ENCODE measurements at regions not wholly inside any gene's neighbourhood (a gene's known extent, or its start where the extent isn't known, plus 50 kb on each side); places are given as distances from the start of the nearest gene placed in this dataset.
"Not testable (repeated sequence)": the region's sequence is repeated elsewhere in the genome, so short reads cannot be mapped to it uniquely, and the experiment has no call there.

DNA sequence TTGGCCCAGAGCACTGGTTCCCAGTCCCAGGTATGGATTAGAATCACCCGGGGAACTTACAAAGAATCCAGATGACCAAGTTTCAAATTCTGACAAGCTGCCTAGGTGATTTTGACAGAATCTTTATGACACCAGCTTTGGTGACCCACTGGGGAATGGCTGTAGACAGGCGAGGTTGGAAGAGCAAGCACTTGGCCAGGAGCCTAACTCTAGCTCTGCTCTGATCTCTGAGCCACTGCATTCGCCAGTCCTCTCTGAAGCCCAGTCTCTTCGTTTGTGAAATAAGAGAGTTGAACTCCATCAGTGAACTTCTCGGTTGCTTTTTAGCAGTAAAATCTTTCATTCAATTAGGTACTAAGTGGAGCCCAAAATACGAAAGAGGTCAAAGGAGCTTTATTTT, 161.2 kb downstream of the VEGFA start:
- no peak for DNase-seq

GRCh38 chr6:43930440-43931154, 160.6 kb downstream of the VEGFA start:
- no peak for DNase-seq

DNA sequence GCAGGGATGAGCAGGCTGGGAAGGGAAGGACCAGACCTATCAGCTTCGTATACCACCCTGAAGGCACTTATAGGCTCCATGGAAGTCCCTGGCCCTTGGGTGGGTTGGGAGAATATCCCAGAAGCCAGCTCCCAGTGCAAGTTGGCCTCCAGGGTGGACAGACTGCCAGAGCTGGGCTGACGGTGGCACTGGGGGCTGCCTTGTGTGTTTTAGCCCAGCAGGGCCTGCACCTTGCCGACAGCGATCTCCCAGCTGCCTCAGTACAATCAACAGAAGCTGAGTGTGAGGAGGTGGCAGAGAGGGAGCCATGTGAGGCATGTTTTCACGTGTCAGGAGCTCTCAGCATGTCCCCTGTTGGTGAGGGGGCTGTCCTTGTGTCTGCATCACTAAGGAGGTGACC, 159.5 kb downstream of the VEGFA start:
- DNase-seq, result no peak

GRCh38 chr6:43927532-43928210, 157.7 kb downstream of the VEGFA start:
- no peak for DNase-seq

GRCh38 chr6:43926634-43927531, 156.9 kb downstream of the VEGFA start:
- peak; percentile 36 for DNase-seq

DNA sequence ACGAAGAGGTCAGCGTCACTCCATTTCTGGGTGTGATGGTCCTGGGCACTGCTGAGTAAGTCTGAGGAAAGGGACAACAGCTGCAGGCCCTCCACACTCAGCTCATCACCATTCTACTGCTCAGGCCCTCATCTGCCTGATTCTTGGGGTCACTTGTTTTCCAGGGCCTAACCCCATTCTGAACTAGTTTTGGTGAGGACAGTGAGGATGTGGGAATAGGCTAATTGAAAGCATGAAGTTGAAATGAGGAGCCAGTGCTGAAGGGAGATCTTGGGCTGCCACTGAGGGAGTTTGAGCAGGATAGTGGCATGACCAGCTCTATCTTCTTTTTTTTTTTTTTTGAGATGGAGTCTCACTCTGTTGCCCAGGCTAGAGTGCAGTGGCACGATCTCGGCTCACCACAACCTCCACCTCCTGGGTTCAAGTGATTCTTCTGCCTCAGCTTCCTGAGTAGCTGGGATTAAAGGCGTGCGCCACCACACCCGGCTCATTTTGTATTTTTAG, 155.7 kb downstream of the VEGFA start:
- DNase-seq, result not testable (repeated sequence)

GRCh38 chr6:43924222-43924702, 154.3 kb downstream of the VEGFA start:
- DNase-seq, result no peak

- no peak for DNase-seq
These were observed 153.6 kb downstream of the VEGFA start for GRCh38 chr6:43923376-43924221.

- DNase-seq, result no peak
These were observed 152.7 kb downstream of the VEGFA start for GRCh38 chr6:43922426-43923375.

- no peak for DNase-seq
These were observed 151.8 kb downstream of the VEGFA start for GRCh38 chr6:43921548-43922425.

DNA sequence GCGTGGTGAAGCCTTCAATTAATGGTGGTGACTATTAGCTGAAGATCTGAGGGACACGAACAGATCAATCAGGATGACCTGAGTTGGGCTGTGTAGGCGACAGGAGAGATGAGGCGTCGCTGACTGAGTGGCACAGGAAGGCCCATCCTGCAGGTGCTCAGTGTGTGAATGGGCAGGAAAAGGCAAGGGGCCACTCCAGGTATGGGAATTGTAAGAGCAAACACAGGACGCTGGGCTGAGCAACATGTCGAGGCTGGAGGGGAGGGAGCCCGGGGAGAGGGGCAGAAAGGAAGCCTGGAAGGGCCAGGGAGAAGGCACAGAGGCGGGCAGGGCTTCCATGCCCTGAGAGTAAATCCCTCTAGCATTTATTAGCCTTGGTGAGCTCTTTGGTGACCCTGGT, 151.0 kb downstream of the VEGFA start:
- no peak for DNase-seq

- no peak for DNase-seq
These were observed 149.8 kb downstream of the VEGFA start for GRCh38 chr6:43919774-43920173.

DNA sequence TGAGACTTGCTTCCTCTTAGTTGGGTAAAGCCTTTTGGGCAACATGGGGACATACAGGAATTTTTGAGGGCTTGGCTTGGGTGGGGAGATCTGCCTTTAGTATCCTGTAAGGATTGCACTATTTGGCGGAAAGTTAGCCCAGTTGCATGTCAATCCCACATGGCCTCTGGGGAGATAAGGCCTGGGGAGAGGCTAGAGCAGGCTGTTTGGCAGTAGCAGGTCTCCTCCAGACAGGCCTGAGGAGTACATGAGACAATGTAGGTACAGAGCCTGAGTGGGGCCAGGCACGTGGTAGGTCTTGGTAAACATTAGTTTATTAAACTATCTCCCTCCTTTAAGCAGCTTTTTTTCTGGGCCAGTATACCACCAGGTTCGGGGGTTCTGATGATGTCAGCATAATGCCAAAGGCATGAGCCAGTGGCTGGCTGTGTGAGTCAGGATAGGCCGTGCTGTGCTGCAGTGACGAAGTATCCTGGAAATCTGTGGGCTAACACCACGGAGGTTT, 147.9 kb downstream of the VEGFA start:
- no peak for DNase-seq

DNA sequence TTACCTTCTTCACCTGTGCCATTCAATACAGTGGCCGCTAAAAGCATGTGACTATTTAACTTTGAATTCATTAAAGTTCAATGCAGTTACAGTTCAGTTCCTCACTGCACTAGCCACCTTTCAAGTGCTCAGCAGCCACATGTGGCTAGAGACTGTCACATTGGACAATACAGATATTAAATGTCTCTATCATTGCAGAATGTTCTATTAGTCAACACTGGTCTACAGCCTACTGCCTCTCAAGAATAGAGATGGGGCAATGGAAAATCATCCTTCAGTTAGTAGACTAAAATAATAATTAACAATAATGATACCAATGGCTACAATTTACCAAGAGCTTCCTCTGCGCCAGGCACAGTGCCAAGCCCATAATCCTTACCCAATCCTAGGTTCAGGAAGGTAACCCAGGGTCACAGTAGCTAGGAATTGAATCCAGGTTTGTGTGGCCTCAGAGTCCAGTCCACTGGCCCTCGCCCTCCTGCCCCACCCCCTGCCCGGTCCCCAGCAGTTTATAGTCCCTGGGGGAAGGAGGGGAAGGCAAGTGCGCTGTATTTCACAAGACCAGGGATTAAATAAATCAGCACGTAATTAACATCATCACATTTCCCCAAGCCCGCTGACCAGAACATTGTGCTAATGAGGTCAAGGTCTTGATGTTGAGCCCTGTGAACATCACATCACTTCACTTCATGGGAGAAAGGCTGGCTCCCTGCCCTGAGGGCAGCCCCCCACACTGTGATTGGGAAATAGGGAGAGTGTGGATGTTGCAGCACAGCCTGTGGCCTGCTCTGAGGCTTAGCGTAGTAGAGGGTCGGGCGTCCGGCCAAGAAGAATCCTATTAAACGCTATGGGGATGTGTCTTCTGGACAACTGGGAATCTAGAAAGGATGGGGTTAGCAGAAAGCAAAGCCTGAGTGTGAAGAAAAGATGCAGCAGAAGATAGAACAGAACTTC, 147.2 kb downstream of the VEGFA start:
- no peak for DNase-seq

DNA sequence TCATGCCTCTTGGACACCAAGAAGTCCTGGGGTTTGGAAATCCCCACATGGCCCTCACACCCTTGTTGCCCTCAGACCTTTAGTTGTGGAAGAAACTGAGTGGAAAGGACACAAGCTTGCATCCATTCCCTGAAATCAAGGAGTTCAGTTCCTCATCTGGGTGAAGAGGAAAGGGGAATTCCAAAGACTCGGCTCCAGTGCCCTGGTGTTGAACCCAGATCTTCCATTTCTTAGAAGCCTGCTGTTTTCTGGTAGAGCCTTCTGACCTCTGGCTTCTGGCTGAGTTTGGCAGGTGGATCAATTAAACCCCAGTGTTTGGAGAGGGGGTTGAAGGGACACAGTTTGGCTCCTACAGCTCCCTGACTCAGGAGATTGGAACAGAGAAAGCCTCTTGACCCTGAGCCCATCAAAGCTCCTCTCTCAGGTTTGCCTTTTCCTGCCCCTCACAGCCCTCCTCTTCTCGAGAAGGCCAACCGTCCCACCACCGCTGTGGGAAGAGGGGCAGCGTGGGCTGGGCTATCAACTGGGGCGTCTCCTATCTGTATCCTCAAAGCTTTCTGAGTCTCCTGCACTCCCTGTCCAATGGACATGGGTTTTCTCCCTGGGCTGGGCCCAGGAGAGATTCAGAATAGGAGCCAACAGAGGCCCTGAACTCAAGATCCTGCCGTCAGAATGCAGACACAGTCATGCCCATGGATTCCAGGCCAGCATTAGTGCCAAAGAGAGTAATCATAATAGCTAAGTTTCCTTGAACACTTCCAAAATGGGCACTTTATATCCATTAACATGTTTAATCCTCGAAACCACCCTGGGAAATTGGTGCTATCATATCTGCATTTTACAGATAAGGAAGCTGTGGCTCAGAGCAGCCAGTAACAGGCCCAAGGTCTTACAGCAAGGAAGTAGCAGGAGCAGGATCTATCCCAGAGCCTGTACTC, 146.2 kb downstream of the VEGFA start:
- no peak for DNase-seq

DNA sequence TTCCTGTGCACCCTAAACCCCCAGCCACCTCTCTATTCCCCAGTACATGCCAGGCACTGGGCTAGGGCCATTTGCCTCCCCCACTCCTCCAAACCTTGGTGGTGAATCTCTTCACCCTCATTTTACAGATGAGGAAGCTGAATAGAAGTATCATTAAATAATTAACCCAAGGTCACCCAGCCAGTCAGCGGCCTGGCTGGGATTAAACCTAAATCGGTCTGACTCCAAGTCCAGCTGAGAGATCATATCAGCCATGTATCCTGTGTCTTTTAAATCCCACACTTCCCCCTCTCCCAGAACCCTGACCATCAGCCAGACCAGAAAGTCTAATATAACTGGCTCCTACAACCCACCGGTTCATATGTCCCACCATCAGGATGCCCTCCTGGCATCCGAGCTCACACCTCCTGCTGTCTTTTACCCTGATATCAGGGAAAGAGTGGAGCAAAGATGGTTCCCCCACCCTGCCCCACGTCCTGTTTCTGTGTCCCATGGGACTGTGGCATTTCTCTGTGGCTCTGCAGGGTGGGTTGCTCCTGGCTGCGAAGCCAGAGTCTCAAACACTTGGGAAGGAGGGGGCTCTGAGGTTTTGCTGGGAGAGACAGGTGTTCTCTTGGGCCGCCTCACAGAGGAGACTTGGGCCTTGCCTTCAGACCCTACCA, 145.3 kb downstream of the VEGFA start:
- no peak for DNase-seq
